Neural cell (in vitro differentiated cells): ENCODE measurements at regions not wholly inside any gene's neighbourhood (a gene's known extent, or its start where the extent isn't known, plus 50 kb on each side); places are given as distances from the start of the nearest gene placed in this dataset.

Source experiments
- H2AFZ ChIP-seq: fragments of 200-600, 300-800 bp; sonication (generic), shearing (Covaris generic); 2 replicates; pipeline ENCODE4 v1.6.0; 2014; ENCODE audit warnings: low read depth, mild to moderate bottlenecking, antibody characterized with exemption, low read length, moderate library complexity
- H3F3A ChIP-seq: fragments of 200-600 bp; shearing (Covaris generic); 2 replicates; pipeline ENCODE4 v1.6.1; 2016; ENCODE audit warnings: mild to moderate bottlenecking, moderate library complexity, mixed read lengths, antibody characterized with exemption, low read length; ENCODE audit not compliant: insufficient read depth, poor library complexity, severe bottlenecking
- H3K27ac ChIP-seq: fragments of 200-600, 300-800 bp; sonication (generic), shearing (Covaris generic); 2 replicates; pipeline ENCODE4 v1.5.1; 2014; ENCODE audit warnings: mild to moderate bottlenecking, low read length, moderate library complexity
- H3K27me3 ChIP-seq: fragments of 300-800, 200-600 bp; sonication (generic), shearing (Covaris generic); 2 replicates; pipeline ENCODE4 v1.6.0; 2014; ENCODE audit warnings: mild to moderate bottlenecking, low read depth, low read length, moderate library complexity; ENCODE audit not compliant: insufficient read depth
- H3K36me3 ChIP-seq: fragments of 300-800, 200-600 bp; sonication (generic), shearing (Covaris generic); 2 replicates; pipeline ENCODE4 v1.5.1; 2014; ENCODE audit warnings: mild to moderate bottlenecking, antibody characterized with exemption, low read length, moderate library complexity; ENCODE audit not compliant: insufficient read depth
- H3K4me2 ChIP-seq: fragments of 300-800, 200-600 bp; sonication (generic), shearing (Covaris generic); 2 replicates; pipeline ENCODE4 v1.6.0; 2014; ENCODE audit warnings: mild to moderate bottlenecking, low read length
- H3K4me3 ChIP-seq: fragments of 300-800, 200-600 bp; sonication (generic), shearing (Covaris generic); 2 replicates; pipeline ENCODE4 v1.5.1; 2014; ENCODE audit warnings: mild to moderate bottlenecking, low read length, moderate library complexity
- H3K79me2 ChIP-seq: fragments of 200-600 bp; shearing (Covaris generic); replicated peaks from 2 replicates; pipeline ENCODE4 v1.6.0; 2014; ENCODE audit warnings: mild to moderate bottlenecking, low read length, moderate library complexity; ENCODE audit not compliant: insufficient read depth
- H3K9ac ChIP-seq: fragments of 300-800, 200-600 bp; sonication (generic), shearing (Covaris generic); 2 replicates; pipeline ENCODE4 v1.6.1; 2016; ENCODE audit warnings: mild to moderate bottlenecking, low read length, mixed read lengths
- H3K9me2 ChIP-seq: fragments of 200-600 bp; shearing (Covaris generic); 2 replicates; pipeline ENCODE4 v1.6.1; 2016; ENCODE audit warnings: mild to moderate bottlenecking, low read length, mixed read lengths; ENCODE audit not compliant: insufficient read depth
- H3K9me3 ChIP-seq: fragments of 200-600, 300-800 bp; sonication (generic), shearing (Covaris generic); 2 replicates; pipeline ENCODE4 v1.6.1; 2016; ENCODE audit warnings: mild to moderate bottlenecking, mixed run types, low read length, moderate library complexity, mixed read lengths
- H4K20me1 ChIP-seq: fragments of 200-600 bp; shearing (Covaris generic); 2 replicates; pipeline ENCODE4 v1.6.1; 2016; ENCODE audit warnings: mild to moderate bottlenecking, mixed run types; ENCODE audit not compliant: insufficient read depth
- CTCF ChIP-seq: fragments of 450-650 bp; IDR thresholded peaks from 2 replicates; pipeline ENCODE4 v1.5.1; 2014; ENCODE audit warnings: antibody characterized with exemption, mild to moderate bottlenecking, moderate library complexity; ENCODE audit not compliant: poor library complexity, severe bottlenecking
- EP300 ChIP-seq: fragments of 450-650 bp; conservative IDR thresholded peaks from 2 replicates; pipeline ENCODE4 v1.6.1; 2014; ENCODE audit warnings: antibody characterized with exemption, mild to moderate bottlenecking, moderate library complexity; ENCODE audit not compliant: poor library complexity, severe bottlenecking
- EZH2 ChIP-seq: fragments of 200-600, 300-800 bp; shearing (Covaris generic), sonication (generic); IDR thresholded peaks from 2 replicates; pipeline ENCODE4 v1.6.1; 2014; ENCODE audit warnings: antibody characterized with exemption, low read length, borderline replicate concordance, mild to moderate bottlenecking; ENCODE audit not compliant: insufficient read depth, poor library complexity, severe bottlenecking
- MXI1 ChIP-seq: fragments of 450-650 bp; conservative IDR thresholded peaks from 2 replicates; pipeline ENCODE4 v1.6.1; 2014; ENCODE audit warnings: antibody characterized with exemption, mild to moderate bottlenecking; ENCODE audit not compliant: poor library complexity, severe bottlenecking
- POLR2AphosphoS5 ChIP-seq: IDR thresholded peaks from 2 replicates; pipeline ENCODE4 v1.6.1; 2012
- RAD21 ChIP-seq: fragments of 450-650 bp; conservative IDR thresholded peaks from 2 replicates; pipeline ENCODE4 v1.6.1; 2014; ENCODE audit warnings: antibody characterized with exemption, mild to moderate bottlenecking, moderate library complexity
- REST ChIP-seq: IDR thresholded peaks from 2 replicates; pipeline ENCODE4 v1.6.1; 2012; ENCODE audit warnings: borderline replicate concordance
- SMC3 ChIP-seq: fragments of 450-650 bp; conservative IDR thresholded peaks from 2 replicates; pipeline ENCODE4 v1.6.1; 2014; ENCODE audit warnings: antibody characterized with exemption, mild to moderate bottlenecking, moderate library complexity; ENCODE audit not compliant: poor library complexity
- TAF1 ChIP-seq: IDR thresholded peaks from 2 replicates; pipeline ENCODE4 v1.6.1; 2012; ENCODE audit warnings: low read depth

GRCh38 chr11:81000334-81000733 lies 1559.5 kb upstream of the TENM4 start:
- no peaks in the 10 kb centered on the region for H3K79me2 ChIP-seq
- no peaks in the 10 kb centered on the region for H3K27me3 ChIP-seq
- no peaks in the 10 kb centered on the region for H3K9me2 ChIP-seq
- no peak overlapping the region for H2AFZ ChIP-seq
- H3K4me3 ChIP-seq: no peak overlapping the region
- no peaks in the 10 kb centered on the region for H3F3A ChIP-seq
- H3K9me3 ChIP-seq: no peaks in the 10 kb centered on the region
- no peak overlapping the region for H3K4me2 ChIP-seq
- H4K20me1 ChIP-seq: no peaks in the 10 kb centered on the region
- no peaks in the 10 kb centered on the region for H3K36me3 ChIP-seq
- H3K27ac ChIP-seq: no peak overlapping the region
- no peak overlapping the region for H3K9ac ChIP-seq
- TF ChIP-seq RAD21: no peak
- TF ChIP-seq EP300: no peak
- TF ChIP-seq EZH2: no peak
- TF ChIP-seq REST: no peak
- TF ChIP-seq CTCF: no peak
- TF ChIP-seq POLR2AphosphoS5: no peak
- TF ChIP-seq MXI1: no peak
- TF ChIP-seq TAF1: no peak
- no peak for TF ChIP-seq SMC3

DNA sequence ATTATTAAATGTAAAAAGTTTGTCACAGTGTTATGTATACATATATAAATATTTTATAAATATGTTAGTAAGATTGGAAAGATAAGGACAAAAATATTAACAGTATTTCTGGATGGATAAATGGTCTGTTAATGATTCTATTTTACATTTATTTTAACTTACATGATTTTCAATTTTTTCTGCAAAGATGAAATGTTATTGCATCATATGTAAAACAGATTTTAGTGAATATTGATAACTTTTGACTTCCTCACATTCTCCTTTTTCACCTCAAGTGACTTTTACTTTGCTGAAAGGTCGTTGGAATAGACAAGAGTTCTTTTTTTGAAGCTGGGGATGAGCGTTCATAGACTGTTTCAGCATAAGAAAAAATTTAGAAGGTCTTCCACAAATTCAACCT lies 1554.7 kb upstream of the TENM4 start:
- Histone ChIP-seq H3K9me2 (no peaks in the 10 kb centered on the region), H3K27me3 (no peaks in the 10 kb centered on the region), H3K79me2 (no peaks in the 10 kb centered on the region)

More for the DNA sequence above, 1554.7 kb upstream of the TENM4 start:
- Histone ChIP-seq H3F3A (no peaks in the 10 kb centered on the region), H3K27ac (no peak overlapping the region), H3K9ac (no peak overlapping the region), H3K36me3 (no peaks in the 10 kb centered on the region), H4K20me1 (no peaks in the 10 kb centered on the region), H3K4me2 (no peak overlapping the region), H2AFZ (no peak overlapping the region), H3K9me3 (no peaks in the 10 kb centered on the region), H3K4me3 (no peak overlapping the region)
- TF ChIP-seq CTCF: no peak
- TF ChIP-seq MXI1: no peak
- no peak for TF ChIP-seq TAF1
